Testis (tissue), 2 donors: ENCODE measurements at regions not wholly inside any gene's neighbourhood (a gene's known extent, or its start where the extent isn't known, plus 50 kb on each side); places are given as distances from the start of the nearest gene placed in this dataset.

ENCODE experiments used
- POLR2A ChIP-seq: fragments of 450-650 bp; IDR thresholded peaks from one replicate; pipeline ENCODE4 v1.6.1; 2017; ENCODE audit warnings: antibody characterized with exemption, mild to moderate bottlenecking, moderate library complexity
- TF ChIP-seq, protein P1 (sequence below), 3 experiments: fragments of 450-650 bp in 2 of 3; fragments of 200-600 bp in 1 of 3; sonication (generic) in 1 of 3; IDR thresholded peaks; one replicate each; pipeline ENCODE4 v1.5.1; 2016 to 2019; ENCODE audit warnings: antibody characterized with exemption in 3 of 3, mild to moderate bottlenecking in 2 of 3, moderate library complexity in 1 of 3

DNA sequence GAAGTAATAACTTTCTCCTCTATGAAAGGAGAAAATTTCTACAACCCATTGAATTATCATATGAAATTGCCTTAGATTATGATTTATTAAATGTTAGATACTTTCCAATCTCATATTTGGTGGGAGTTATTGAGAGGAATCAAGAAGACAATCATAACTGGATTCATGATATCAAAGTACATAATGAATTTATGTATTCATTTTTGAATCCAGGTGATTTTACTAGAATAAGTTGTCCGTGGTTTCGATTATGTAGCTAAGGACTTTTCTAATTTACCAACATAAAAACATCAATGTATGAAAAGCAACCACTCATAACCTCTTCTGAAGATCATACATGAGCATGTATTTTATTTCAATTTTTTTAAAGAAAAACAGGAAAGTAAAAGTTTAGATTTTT is 1225.0 kb upstream of the MIR17HG start:
- TF ChIP-seq, protein P1, sequence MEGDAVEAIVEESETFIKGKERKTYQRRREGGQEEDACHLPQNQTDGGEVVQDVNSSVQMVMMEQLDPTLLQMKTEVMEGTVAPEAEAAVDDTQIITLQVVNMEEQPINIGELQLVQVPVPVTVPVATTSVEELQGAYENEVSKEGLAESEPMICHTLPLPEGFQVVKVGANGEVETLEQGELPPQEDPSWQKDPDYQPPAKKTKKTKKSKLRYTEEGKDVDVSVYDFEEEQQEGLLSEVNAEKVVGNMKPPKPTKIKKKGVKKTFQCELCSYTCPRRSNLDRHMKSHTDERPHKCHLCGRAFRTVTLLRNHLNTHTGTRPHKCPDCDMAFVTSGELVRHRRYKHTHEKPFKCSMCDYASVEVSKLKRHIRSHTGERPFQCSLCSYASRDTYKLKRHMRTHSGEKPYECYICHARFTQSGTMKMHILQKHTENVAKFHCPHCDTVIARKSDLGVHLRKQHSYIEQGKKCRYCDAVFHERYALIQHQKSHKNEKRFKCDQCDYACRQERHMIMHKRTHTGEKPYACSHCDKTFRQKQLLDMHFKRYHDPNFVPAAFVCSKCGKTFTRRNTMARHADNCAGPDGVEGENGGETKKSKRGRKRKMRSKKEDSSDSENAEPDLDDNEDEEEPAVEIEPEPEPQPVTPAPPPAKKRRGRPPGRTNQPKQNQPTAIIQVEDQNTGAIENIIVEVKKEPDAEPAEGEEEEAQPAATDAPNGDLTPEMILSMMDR (IDR thresholded peaks at IDR 0.05): no peak
- TF ChIP-seq POLR2A: no peak
